H1 (cell line): ENCODE measurements at regions not wholly inside any gene's neighbourhood (a gene's known extent, or its start where the extent isn't known, plus 50 kb on each side); places are given as distances from the start of the nearest gene placed in this dataset.

Source experiments
- EGR1 ChIP-seq: IDR thresholded peaks from 2 replicates; pipeline ENCODE4 v1.6.1; 2011; ENCODE audit warnings: low read depth, low read length, borderline replicate concordance
- FOSL1 ChIP-seq: IDR thresholded peaks from 2 replicates; pipeline ENCODE4 v1.6.1; 2011; ENCODE audit warnings: mild to moderate bottlenecking, low read depth, low read length, moderate library complexity; ENCODE audit not compliant: insufficient read depth
- NANOG ChIP-seq: IDR thresholded peaks from 2 replicates; pipeline ENCODE4 v1.6.1; 2011; ENCODE audit warnings: low read length, low read depth, mild to moderate bottlenecking, inconsistent platforms; ENCODE audit not compliant: insufficient read depth, poor library complexity, severe bottlenecking
- SIN3A ChIP-seq, 2 experiments: IDR thresholded peaks in 1 of 2; conservative IDR thresholded peaks in 1 of 2; 2 replicates each; pipeline ENCODE4 v1.6.1; 2011 to 2012; ENCODE audit warnings: low read length in 2 of 2, improper control_type of control experiment in 1 of 2, low read depth in 1 of 2, mild to moderate bottlenecking in 1 of 2
- SP1 ChIP-seq: IDR thresholded peaks from 2 replicates; pipeline ENCODE4 v1.6.1; 2011; ENCODE audit warnings: low read depth, low read length
- TAF7 ChIP-seq: optimal IDR thresholded peaks from 2 replicates; pipeline ENCODE3; 2011; ENCODE audit warnings: low read depth, mild to moderate bottlenecking, inconsistent platforms, low read length, moderate library complexity, borderline replicate concordance
- YY1 ChIP-seq: IDR thresholded peaks from 2 replicates; pipeline ENCODE4 v1.6.1; 2011; ENCODE audit warnings: low read depth, mild to moderate bottlenecking, low read length
- TF ChIP-seq, protein P1 (sequence below): fragments of 300-600 bp; sonication (generic); IDR thresholded peaks from 2 replicates; pipeline ENCODE4 v1.7.1; 2012; ENCODE audit warnings: low read length, moderate library complexity, mild to moderate bottlenecking, inconsistent platforms; ENCODE audit not compliant: insufficient replicate concordance

DNA sequence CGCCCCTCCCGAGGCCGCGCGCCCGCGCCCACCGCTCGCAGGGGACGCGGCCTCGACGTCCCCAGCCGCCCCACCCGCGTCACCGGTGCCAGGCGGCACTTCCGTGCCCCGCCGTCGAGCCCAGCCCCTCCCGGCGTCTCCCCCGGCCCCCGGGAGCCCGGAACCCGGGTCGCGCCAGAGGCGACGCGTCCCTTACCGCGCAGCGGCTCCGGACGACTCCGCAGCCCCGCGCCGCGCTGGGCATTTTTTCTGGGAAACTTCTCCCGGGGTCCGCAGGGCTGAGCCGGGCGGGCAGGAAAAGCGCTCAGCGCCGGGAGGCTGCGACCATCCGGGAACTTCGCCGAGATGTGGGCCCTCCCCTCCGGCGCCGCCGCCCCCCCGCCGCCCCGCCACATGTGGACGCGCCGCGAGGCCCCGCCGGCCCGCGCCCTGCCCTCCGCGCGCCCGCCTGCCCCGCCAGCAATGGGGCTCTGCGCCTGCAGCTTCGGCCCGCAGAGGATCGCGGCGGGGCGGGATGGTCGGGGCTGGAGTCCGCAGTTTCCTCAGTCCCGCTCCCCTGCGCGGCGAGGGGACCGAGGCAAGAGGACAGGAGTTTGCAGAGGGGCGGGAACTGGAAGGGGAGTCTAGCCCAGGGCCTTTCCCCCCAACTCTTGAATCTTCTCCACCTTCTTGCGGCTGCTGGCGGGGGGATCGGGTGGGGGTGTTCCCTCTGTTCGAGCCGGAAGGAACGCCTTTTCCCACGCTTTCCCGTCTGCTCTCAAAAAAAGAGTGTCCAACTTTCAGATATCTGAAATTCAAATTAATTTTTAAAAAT lies 81.5 kb downstream of the CHRNA1 start (continued):
- no peak for TF ChIP-seq NANOG
- TF ChIP-seq YY1 = no peak; the same call in 1 of the 2 replicates
- TF ChIP-seq SIN3A (conservative IDR thresholded peaks at IDR 0.05 in 1 of 2, IDR thresholded peaks at IDR 0.05 in 1 of 2; ENCODE audit: low read depth in 1 of 2, low read length in 2 of 2) = no peak; a peak in 1 of 4 replicates
- TF ChIP-seq TAF7 = no peak
- no peak for TF ChIP-seq EGR1
- no peak for TF ChIP-seq SP1
- no peak for TF ChIP-seq FOSL1
- TF ChIP-seq, protein P1, sequence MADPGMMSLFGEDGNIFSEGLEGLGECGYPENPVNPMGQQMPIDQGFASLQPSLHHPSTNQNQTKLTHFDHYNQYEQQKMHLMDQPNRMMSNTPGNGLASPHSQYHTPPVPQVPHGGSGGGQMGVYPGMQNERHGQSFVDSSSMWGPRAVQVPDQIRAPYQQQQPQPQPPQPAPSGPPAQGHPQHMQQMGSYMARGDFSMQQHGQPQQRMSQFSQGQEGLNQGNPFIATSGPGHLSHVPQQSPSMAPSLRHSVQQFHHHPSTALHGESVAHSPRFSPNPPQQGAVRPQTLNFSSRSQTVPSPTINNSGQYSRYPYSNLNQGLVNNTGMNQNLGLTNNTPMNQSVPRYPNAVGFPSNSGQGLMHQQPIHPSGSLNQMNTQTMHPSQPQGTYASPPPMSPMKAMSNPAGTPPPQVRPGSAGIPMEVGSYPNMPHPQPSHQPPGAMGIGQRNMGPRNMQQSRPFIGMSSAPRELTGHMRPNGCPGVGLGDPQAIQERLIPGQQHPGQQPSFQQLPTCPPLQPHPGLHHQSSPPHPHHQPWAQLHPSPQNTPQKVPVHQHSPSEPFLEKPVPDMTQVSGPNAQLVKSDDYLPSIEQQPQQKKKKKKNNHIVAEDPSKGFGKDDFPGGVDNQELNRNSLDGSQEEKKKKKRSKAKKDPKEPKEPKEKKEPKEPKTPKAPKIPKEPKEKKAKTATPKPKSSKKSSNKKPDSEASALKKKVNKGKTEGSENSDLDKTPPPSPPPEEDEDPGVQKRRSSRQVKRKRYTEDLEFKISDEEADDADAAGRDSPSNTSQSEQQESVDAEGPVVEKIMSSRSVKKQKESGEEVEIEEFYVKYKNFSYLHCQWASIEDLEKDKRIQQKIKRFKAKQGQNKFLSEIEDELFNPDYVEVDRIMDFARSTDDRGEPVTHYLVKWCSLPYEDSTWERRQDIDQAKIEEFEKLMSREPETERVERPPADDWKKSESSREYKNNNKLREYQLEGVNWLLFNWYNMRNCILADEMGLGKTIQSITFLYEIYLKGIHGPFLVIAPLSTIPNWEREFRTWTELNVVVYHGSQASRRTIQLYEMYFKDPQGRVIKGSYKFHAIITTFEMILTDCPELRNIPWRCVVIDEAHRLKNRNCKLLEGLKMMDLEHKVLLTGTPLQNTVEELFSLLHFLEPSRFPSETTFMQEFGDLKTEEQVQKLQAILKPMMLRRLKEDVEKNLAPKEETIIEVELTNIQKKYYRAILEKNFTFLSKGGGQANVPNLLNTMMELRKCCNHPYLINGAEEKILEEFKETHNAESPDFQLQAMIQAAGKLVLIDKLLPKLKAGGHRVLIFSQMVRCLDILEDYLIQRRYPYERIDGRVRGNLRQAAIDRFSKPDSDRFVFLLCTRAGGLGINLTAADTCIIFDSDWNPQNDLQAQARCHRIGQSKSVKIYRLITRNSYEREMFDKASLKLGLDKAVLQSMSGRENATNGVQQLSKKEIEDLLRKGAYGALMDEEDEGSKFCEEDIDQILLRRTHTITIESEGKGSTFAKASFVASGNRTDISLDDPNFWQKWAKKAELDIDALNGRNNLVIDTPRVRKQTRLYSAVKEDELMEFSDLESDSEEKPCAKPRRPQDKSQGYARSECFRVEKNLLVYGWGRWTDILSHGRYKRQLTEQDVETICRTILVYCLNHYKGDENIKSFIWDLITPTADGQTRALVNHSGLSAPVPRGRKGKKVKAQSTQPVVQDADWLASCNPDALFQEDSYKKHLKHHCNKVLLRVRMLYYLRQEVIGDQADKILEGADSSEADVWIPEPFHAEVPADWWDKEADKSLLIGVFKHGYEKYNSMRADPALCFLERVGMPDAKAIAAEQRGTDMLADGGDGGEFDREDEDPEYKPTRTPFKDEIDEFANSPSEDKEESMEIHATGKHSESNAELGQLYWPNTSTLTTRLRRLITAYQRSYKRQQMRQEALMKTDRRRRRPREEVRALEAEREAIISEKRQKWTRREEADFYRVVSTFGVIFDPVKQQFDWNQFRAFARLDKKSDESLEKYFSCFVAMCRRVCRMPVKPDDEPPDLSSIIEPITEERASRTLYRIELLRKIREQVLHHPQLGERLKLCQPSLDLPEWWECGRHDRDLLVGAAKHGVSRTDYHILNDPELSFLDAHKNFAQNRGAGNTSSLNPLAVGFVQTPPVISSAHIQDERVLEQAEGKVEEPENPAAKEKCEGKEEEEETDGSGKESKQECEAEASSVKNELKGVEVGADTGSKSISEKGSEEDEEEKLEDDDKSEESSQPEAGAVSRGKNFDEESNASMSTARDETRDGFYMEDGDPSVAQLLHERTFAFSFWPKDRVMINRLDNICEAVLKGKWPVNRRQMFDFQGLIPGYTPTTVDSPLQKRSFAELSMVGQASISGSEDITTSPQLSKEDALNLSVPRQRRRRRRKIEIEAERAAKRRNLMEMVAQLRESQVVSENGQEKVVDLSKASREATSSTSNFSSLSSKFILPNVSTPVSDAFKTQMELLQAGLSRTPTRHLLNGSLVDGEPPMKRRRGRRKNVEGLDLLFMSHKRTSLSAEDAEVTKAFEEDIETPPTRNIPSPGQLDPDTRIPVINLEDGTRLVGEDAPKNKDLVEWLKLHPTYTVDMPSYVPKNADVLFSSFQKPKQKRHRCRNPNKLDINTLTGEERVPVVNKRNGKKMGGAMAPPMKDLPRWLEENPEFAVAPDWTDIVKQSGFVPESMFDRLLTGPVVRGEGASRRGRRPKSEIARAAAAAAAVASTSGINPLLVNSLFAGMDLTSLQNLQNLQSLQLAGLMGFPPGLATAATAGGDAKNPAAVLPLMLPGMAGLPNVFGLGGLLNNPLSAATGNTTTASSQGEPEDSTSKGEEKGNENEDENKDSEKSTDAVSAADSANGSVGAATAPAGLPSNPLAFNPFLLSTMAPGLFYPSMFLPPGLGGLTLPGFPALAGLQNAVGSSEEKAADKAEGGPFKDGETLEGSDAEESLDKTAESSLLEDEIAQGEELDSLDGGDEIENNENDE = no peak
